ENCODE measurements at regions not wholly inside any gene's neighbourhood (a gene's known extent, or its start where the extent isn't known, plus 50 kb on each side); places are given as distances from the start of the nearest gene placed in this dataset.

DNA sequence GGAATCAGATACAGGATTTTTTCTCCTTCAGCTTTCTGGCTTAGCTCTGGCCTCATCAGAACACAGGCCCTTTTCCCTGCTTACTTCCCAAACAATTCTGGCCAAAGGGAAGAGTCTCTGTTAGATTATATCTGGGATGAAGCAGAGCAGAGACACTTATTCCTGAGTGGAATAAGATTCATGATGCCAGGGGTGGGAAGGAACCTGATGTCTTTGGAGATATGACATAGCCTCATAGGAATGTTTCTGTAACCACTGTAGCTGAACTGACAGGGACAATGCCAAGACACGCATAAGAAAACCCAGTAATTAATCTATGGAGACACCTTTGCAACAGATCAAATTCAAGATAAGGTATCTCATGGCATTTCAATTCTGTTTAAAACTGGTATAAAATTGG is 177.1 kb upstream of the RAG2 start:
- no peak overlapping the region for H3K27ac ChIP-seq
- H3K36me3 ChIP-seq, result no peaks in the 10 kb centered on the region
- H3K4me3 ChIP-seq (ENCODE audit: low read depth in 1 of 2, low read length in 1 of 2), result no peak overlapping the region
- TF ChIP-seq, protein P1, sequence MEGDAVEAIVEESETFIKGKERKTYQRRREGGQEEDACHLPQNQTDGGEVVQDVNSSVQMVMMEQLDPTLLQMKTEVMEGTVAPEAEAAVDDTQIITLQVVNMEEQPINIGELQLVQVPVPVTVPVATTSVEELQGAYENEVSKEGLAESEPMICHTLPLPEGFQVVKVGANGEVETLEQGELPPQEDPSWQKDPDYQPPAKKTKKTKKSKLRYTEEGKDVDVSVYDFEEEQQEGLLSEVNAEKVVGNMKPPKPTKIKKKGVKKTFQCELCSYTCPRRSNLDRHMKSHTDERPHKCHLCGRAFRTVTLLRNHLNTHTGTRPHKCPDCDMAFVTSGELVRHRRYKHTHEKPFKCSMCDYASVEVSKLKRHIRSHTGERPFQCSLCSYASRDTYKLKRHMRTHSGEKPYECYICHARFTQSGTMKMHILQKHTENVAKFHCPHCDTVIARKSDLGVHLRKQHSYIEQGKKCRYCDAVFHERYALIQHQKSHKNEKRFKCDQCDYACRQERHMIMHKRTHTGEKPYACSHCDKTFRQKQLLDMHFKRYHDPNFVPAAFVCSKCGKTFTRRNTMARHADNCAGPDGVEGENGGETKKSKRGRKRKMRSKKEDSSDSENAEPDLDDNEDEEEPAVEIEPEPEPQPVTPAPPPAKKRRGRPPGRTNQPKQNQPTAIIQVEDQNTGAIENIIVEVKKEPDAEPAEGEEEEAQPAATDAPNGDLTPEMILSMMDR (IDR thresholded peaks at IDR 0.05), result no peak
- H3K9me3 ChIP-seq, result no peaks in the 10 kb centered on the region
- peaks cover 9% of the 10 kb centered on the region for H3K27me3 ChIP-seq
- no peaks in the 10 kb centered on the region for H3K4me1 ChIP-seq (ENCODE audit: control insufficient read depth in 1 of 2, insufficient read depth in 1 of 2, low read depth in 1 of 2, low read length in 1 of 2)

- no peaks in the 10 kb centered on the region for H3K4me1 ChIP-seq (ENCODE audit: control insufficient read depth in 1 of 2, insufficient read depth in 1 of 2, low read depth in 1 of 2, low read length in 1 of 2)
- TF ChIP-seq, protein P1 (IDR thresholded peaks at IDR 0.05), result no peak
- H3K9me3 ChIP-seq, result no peaks in the 10 kb centered on the region
- peaks cover 4% of the 10 kb centered on the region for H3K27me3 ChIP-seq
- no peaks in the 10 kb centered on the region for H3K36me3 ChIP-seq
- no peak overlapping the region for H3K27ac ChIP-seq
- no peak overlapping the region for H3K4me3 ChIP-seq (ENCODE audit: low read depth in 1 of 2, low read length in 1 of 2)
Observed at GRCh38 chr11:36774603-36775002, 176.6 kb upstream of the RAG2 start.

DNA sequence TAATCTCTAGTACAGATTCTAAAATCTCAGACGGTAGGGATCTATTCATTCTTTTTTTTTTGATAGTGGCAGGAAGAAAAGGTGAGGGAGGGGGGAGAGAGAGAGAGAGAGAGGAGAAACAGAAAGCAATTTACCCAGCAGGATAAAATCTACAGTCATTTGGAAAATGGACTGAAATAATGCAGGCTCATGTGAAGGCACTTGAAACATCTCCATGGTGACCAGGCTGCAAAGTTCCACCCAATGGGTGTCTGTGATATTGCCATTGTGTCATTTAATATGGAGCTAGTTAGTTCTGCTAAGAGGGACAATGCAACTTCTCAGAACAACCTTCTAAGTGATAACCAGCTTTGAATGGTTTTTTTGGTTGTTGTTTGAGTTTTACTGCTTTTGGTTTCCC is 165.2 kb upstream of the RAG2 start:
- Histone ChIP-seq H3K36me3 (no peaks in the 10 kb centered on the region), H3K27ac (no peak overlapping the region), H3K27me3 (no peaks in the 10 kb centered on the region), H3K4me3 (ENCODE audit: low read depth in 1 of 2, low read length in 1 of 2) (no peak overlapping the region), H3K4me1 (ENCODE audit: control insufficient read depth in 1 of 2, insufficient read depth in 1 of 2, low read depth in 1 of 2, low read length in 1 of 2) (no peaks in the 10 kb centered on the region), H3K9me3 (no peaks in the 10 kb centered on the region)
- TF ChIP-seq, protein P1 (IDR thresholded peaks at IDR 0.05), result no peak

DNA sequence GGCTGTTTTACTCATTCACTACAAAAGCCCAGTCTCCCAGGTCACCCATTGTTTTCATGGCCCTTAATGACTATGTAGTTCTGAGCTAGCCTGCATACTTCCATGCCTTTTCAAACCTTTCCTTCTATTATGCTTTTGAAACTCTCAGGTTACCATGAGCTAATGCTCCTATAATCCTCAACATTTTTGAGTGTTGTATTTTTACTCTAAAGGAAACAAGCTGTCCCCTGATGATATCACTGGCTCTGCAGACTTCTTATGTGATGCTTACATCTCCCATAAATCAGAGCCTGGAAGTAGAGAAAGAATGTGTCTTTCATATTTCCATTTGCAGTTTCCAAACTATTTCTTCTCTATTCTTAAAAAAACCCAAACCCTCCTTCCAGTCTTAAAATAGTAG is 159.0 kb upstream of the RAG2 start:
- Histone ChIP-seq H3K4me3 (ENCODE audit: low read depth in 1 of 2, low read length in 1 of 2) (no peak overlapping the region), H3K4me1 (ENCODE audit: control insufficient read depth in 1 of 2, insufficient read depth in 1 of 2, low read depth in 1 of 2, low read length in 1 of 2) (no peaks in the 10 kb centered on the region), H3K9me3 (no peaks in the 10 kb centered on the region), H3K27ac (no peak overlapping the region), H3K27me3 (peaks cover 6% of the 10 kb centered on the region), H3K36me3 (no peaks in the 10 kb centered on the region)
- TF ChIP-seq, protein P1 (IDR thresholded peaks at IDR 0.05), result no peak

- Histone ChIP-seq H3K9me3 (no peaks in the 10 kb centered on the region), H3K4me3 (ENCODE audit: low read depth in 1 of 2, low read length in 1 of 2) (no peak overlapping the region), H3K27ac (no peak overlapping the region), H3K4me1 (ENCODE audit: control insufficient read depth in 1 of 2, insufficient read depth in 1 of 2, low read depth in 1 of 2, low read length in 1 of 2) (no peaks in the 10 kb centered on the region), H3K36me3 (no peaks in the 10 kb centered on the region), H3K27me3 (peaks cover 28% of the 10 kb centered on the region)
- TF ChIP-seq, protein P1 (IDR thresholded peaks at IDR 0.05), result no peak
Observed at GRCh38 chr11:36753960-36754359, 155.9 kb upstream of the RAG2 start.

DNA sequence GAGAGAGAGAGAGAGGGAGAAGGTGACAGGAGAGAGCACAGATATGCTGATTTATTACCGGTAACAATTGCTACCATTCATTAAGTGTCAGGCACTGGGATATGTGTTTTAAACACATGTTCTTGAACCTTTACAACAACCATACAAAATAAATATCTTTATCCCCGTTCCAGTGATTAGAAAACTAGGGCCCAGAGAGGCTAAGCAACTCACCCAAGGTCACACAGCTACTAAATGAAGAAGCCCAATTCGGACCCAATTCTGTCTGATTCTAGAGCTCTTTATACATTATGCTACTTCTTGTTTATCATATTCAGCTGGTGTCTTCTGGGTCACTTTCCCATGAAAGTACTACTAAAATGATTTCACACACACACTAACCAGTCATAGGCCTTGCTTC is 154.0 kb upstream of the RAG2 start:
- H3K27ac ChIP-seq, result no peak overlapping the region
- no peak overlapping the region for H3K4me3 ChIP-seq (ENCODE audit: low read depth in 1 of 2, low read length in 1 of 2)
- TF ChIP-seq, protein P1 (IDR thresholded peaks at IDR 0.05), result no peak
- peaks cover 31% of the 10 kb centered on the region for H3K27me3 ChIP-seq
- no peaks in the 10 kb centered on the region for H3K4me1 ChIP-seq (ENCODE audit: control insufficient read depth in 1 of 2, insufficient read depth in 1 of 2, low read depth in 1 of 2, low read length in 1 of 2)
- H3K36me3 ChIP-seq, result no peaks in the 10 kb centered on the region
- H3K9me3 ChIP-seq, result no peaks in the 10 kb centered on the region

Measured in neutrophil (primary cell).